Endodermal cell (in vitro differentiated cells): ENCODE measurements at regions not wholly inside any gene's neighbourhood (a gene's known extent, or its start where the extent isn't known, plus 50 kb on each side); places are given as distances from the start of the nearest gene placed in this dataset.
A peak's percentile ranks its signal among the peaks of the same experiment; 100 is the strongest.

Experiments used
- DNase-seq: peaks from one replicate; pipeline ENCODE4 v3.0.0-alpha.2; 2017
- H3K27ac ChIP-seq: 2 replicates; pipeline ENCODE4 v1.5.1; 2013; ENCODE audit warnings: mild to moderate bottlenecking, low read depth, low read length, moderate library complexity
- H3K27me3 ChIP-seq: 2 replicates; pipeline ENCODE4 v1.6.1; 2013; ENCODE audit warnings: mild to moderate bottlenecking, low read length, moderate library complexity; ENCODE audit not compliant: insufficient read depth, control insufficient read depth, poor library complexity, severe bottlenecking
- H3K36me3 ChIP-seq: 2 replicates; pipeline ENCODE4 v1.7.0; 2013; ENCODE audit warnings: mild to moderate bottlenecking, low read length, moderate library complexity; ENCODE audit not compliant: control insufficient read depth, insufficient read depth
- H3K4me1 ChIP-seq: one replicate; pipeline ENCODE4 v1.7.0; 2013; ENCODE audit warnings: low read length; ENCODE audit not compliant: control insufficient read depth, insufficient read depth
- H3K4me3 ChIP-seq: 2 replicates; pipeline ENCODE4 v1.5.1; 2013; ENCODE audit warnings: mild to moderate bottlenecking, low read length, moderate library complexity
- H3K9ac ChIP-seq: 2 replicates; pipeline ENCODE4 v1.6.1; 2013; ENCODE audit warnings: mild to moderate bottlenecking, low read length, moderate library complexity; ENCODE audit not compliant: poor library complexity, severe bottlenecking; ENCODE audit errors: extremely low read depth
- H3K9me3 ChIP-seq: 2 replicates; pipeline ENCODE4 v1.6.1; 2013; ENCODE audit warnings: mild to moderate bottlenecking, low read length, moderate library complexity; ENCODE audit not compliant: control insufficient read depth
- H3K27ac Mint-ChIP-seq: 2 replicates; pipeline ENCODE4 v1.8.0; 2020; ENCODE audit warnings: mixed read lengths
- H3K27me3 Mint-ChIP-seq: 2 replicates; pipeline ENCODE4 v1.8.0; 2021; ENCODE audit warnings: mild to moderate bottlenecking, mixed read lengths; ENCODE audit not compliant: insufficient read depth
- H3K36me3 Mint-ChIP-seq: 2 replicates; pipeline ENCODE4 v1.8.0; 2020; ENCODE audit warnings: low read depth, mixed read lengths
- H3K4me1 Mint-ChIP-seq: 2 replicates; pipeline ENCODE4 v1.8.0; 2020; ENCODE audit warnings: mixed read lengths
- H3K4me3 Mint-ChIP-seq: 2 replicates; pipeline ENCODE4 v1.8.0; 2020; ENCODE audit warnings: mild to moderate bottlenecking, moderate library complexity, mixed read lengths
- H3K9me3 Mint-ChIP-seq: 2 replicates; pipeline ENCODE4 v1.8.0; 2020; ENCODE audit warnings: mild to moderate bottlenecking, mixed read lengths
- CTCF ChIP-seq: fragments of 200-600 bp; sonication (generic); conservative IDR thresholded peaks from 2 replicates; pipeline ENCODE4 v1.5.0; 2021; ENCODE audit warnings: antibody characterized with exemption, mild to moderate bottlenecking
- WGBS, 2 experiments: methylation state at CpG; one replicate each; pipeline versions ENCODE4 v1.1.5 to v1.1.7; 2013; ENCODE audit warnings: missing lambda C conversion rate in 2 of 2, mixed read lengths in 1 of 2; ENCODE audit not compliant: insufficient coverage in 1 of 2, insufficient read length in 1 of 2; 5-methylcytosine and 5-hydroxymethylcytosine counted together

GRCh38 chr7:140229591-140230515 is 53.1 kb upstream of the KDM7A start:
- H3K4me1 Mint-ChIP-seq = peaks cover 25% of the 10 kb centered on the region
- H3K27ac Mint-ChIP-seq = no peak overlapping the region
- Histone ChIP-seq H3K36me3 (no peaks in the 10 kb centered on the region), H3K4me3 (peak overlapping the region; percentile 84), H3K9ac (no peak overlapping the region), H3K27ac (no peak overlapping the region), H3K9me3 (no peaks in the 10 kb centered on the region), H3K4me1 (no peaks in the 10 kb centered on the region), H3K27me3 (peaks cover 22% of the 10 kb centered on the region)
- no peak for TF ChIP-seq CTCF
- WGBS, 2 experiments = 16 to 41% methylated on average over 12 to 44 of the region's 44 CpGs
- peaks cover 20% of the 10 kb centered on the region for H3K27me3 Mint-ChIP-seq
- DNase-seq = peak; percentile 85
- no peaks in the 10 kb centered on the region for H3K9me3 Mint-ChIP-seq
- no peaks in the 10 kb centered on the region for H3K36me3 Mint-ChIP-seq
- peak overlapping the region; percentile 67 for H3K4me3 Mint-ChIP-seq

- H3K9me3 Mint-ChIP-seq = no peaks in the 10 kb centered on the region
- Histone ChIP-seq H3K9ac (no peak overlapping the region), H3K36me3 (no peaks in the 10 kb centered on the region), H3K27me3 (peaks cover 22% of the 10 kb centered on the region), H3K27ac (no peak overlapping the region), H3K4me3 (no peak overlapping the region), H3K4me1 (peaks cover under 1% of the 10 kb centered on the region), H3K9me3 (no peaks in the 10 kb centered on the region)
- TF ChIP-seq CTCF = no peak
- H3K4me3 Mint-ChIP-seq = no peak overlapping the region
- H3K36me3 Mint-ChIP-seq = no peaks in the 10 kb centered on the region
- H3K27me3 Mint-ChIP-seq = peaks cover 20% of the 10 kb centered on the region
- 95 to 96% methylated on average over 9 to 10 of the region's 10 CpGs for WGBS, 2 experiments
- H3K27ac Mint-ChIP-seq = no peak overlapping the region
- H3K4me1 Mint-ChIP-seq = peaks cover 28% of the 10 kb centered on the region
- DNase-seq = no peak
Observed at GRCh38 chr7:140229101-140229525, 52.3 kb upstream of the KDM7A start.
